Muscle layer of duodenum (tissue), 2 donors: ENCODE measurements at regions not wholly inside any gene's neighbourhood (a gene's known extent, or its start where the extent isn't known, plus 50 kb on each side); places are given as distances from the start of the nearest gene placed in this dataset.

Experiments used
- H3K27ac ChIP-seq: one replicate; pipeline ENCODE4 v1.7.0; 2013; ENCODE audit warnings: mild to moderate bottlenecking, low read length
- H3K27me3 ChIP-seq: one replicate; pipeline ENCODE4 v1.7.0; 2013; ENCODE audit warnings: low read depth, mild to moderate bottlenecking, control low read depth, low read length
- H3K36me3 ChIP-seq, 2 donors: one replicate each; pipeline ENCODE4 v1.7.0; 2013; ENCODE audit warnings: low read length in 2 of 2, control low read depth in 1 of 2, mild to moderate bottlenecking in 1 of 2; ENCODE audit not compliant: insufficient read depth in 2 of 2, control insufficient read depth in 1 of 2
- H3K4me1 ChIP-seq, 2 donors: one replicate each; pipeline ENCODE4 v1.7.0; 2013; ENCODE audit warnings: low read length in 2 of 2, mild to moderate bottlenecking in 2 of 2, control low read depth in 1 of 2, moderate library complexity in 1 of 2; ENCODE audit not compliant: insufficient read depth in 2 of 2, control insufficient read depth in 1 of 2
- H3K4me3 ChIP-seq, 2 donors: one replicate each; pipeline ENCODE4 v1.7.0; 2013; ENCODE audit warnings: low read length in 2 of 2, low read depth in 1 of 2, mild to moderate bottlenecking in 1 of 2
- H3K9me3 ChIP-seq, 2 donors: one replicate each; pipeline ENCODE4 v1.7.0; 2013; ENCODE audit warnings: low read length in 2 of 2, control low read depth in 1 of 2, mild to moderate bottlenecking in 1 of 2; ENCODE audit not compliant: control insufficient read depth in 1 of 2
- donor health status: healthy.

- Histone ChIP-seq H3K4me1 (no peaks in the 10 kb centered on the region), H3K27me3 (no peaks in the 10 kb centered on the region), H3K9me3 (no peaks in the 10 kb centered on the region), H3K4me3 (no peak overlapping the region), H3K27ac (no peak overlapping the region), H3K36me3 (no peaks in the 10 kb centered on the region)
Measured at GRCh38 chr4:178812866-178813265, 1370.6 kb upstream of the AGA start.

GRCh38 chr4:178814908-178815307, 1372.7 kb upstream of the AGA start:
- no peak overlapping the region for H3K27ac ChIP-seq
- no peaks in the 10 kb centered on the region for H3K36me3 ChIP-seq
- no peaks in the 10 kb centered on the region for H3K9me3 ChIP-seq
- no peaks in the 10 kb centered on the region for H3K27me3 ChIP-seq
- no peak overlapping the region for H3K4me3 ChIP-seq
- no peaks in the 10 kb centered on the region for H3K4me1 ChIP-seq

- Histone ChIP-seq H3K27ac (no peak overlapping the region), H3K4me3 (no peak overlapping the region), H3K27me3 (no peaks in the 10 kb centered on the region), H3K36me3 (no peaks in the 10 kb centered on the region), H3K9me3 (no peaks in the 10 kb centered on the region), H3K4me1 (no peaks in the 10 kb centered on the region)
Measured at GRCh38 chr4:178823673-178824295, 1381.5 kb upstream of the AGA start.

DNA sequence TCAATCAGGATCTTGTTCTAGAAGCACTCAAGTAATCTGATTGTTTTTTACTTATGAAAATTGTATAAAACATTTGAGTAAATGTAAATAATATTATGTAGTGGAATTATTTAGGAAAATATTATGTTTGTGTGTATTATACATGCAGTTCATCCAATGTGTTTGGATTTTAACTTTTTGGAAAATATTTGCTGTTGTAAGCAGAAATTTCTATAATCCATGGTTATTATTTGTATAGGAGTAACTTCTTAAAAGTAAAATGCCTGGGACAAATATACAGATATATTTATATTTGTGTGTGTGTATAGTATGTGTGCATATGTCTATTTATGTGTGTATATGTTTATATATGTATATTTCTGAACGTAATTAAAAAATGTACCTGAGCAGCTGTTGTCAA, 1394.6 kb upstream of the AGA start:
- H3K9me3 ChIP-seq = no peaks in the 10 kb centered on the region
- no peak overlapping the region for H3K27ac ChIP-seq
- no peaks in the 10 kb centered on the region for H3K4me1 ChIP-seq
- no peaks in the 10 kb centered on the region for H3K27me3 ChIP-seq
- H3K4me3 ChIP-seq = no peak overlapping the region
- no peaks in the 10 kb centered on the region for H3K36me3 ChIP-seq

GRCh38 chr4:178838776-178839175, 1396.5 kb upstream of the AGA start:
- H3K27me3 ChIP-seq = no peaks in the 10 kb centered on the region
- H3K4me3 ChIP-seq = no peak overlapping the region
- H3K36me3 ChIP-seq = no peaks in the 10 kb centered on the region
- no peaks in the 10 kb centered on the region for H3K4me1 ChIP-seq
- no peak overlapping the region for H3K27ac ChIP-seq
- H3K9me3 ChIP-seq = peaks cover 0 to 1% of the 10 kb centered on the region in 2 donors

DNA sequence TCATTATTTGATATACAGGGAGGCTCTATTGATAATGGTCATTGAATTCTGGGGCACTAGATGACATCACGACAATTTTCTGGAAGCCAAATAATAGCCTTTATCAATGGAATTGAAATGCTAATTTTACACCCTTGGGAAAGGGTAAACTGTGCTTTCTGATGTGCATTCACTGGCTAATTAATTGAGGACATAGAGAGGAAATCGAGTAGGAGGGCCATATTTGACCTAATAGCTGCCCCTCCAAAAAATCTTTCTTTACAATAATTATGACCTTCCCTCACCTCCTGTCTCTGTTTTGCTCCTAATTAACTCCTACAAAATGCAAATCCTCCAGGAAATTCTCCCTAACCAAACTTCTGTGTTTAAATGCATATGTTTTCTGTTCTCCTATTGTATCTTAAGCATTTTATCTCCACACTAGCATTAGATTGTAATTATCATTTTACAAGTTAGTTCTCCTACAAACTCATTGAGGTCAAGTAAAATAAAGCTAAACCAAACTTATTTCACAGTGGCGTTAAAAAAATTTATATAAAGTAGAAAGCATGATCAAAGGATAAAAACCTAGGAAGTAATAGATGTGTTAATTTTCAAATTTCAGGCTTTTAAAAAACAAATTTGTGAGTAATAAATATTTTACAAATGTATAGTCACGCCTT, 1414.0 kb upstream of the AGA start:
- Histone ChIP-seq H3K9me3 (no peaks in the 10 kb centered on the region), H3K4me3 (no peak overlapping the region), H3K27me3 (no peaks in the 10 kb centered on the region), H3K27ac (no peak overlapping the region), H3K36me3 (no peaks in the 10 kb centered on the region), H3K4me1 (no peaks in the 10 kb centered on the region)

- Histone ChIP-seq H3K4me1 (no peaks in the 10 kb centered on the region), H3K9me3 (no peaks in the 10 kb centered on the region), H3K4me3 (no peak overlapping the region), H3K36me3 (no peaks in the 10 kb centered on the region), H3K27ac (no peak overlapping the region), H3K27me3 (no peaks in the 10 kb centered on the region)
Measured at GRCh38 chr4:178871476-178871875, 1429.2 kb upstream of the AGA start.

GRCh38 chr4:178881937-178882336, 1439.7 kb upstream of the AGA start:
- H3K4me1 ChIP-seq = no peaks in the 10 kb centered on the region
- H3K4me3 ChIP-seq = no peak overlapping the region
- no peaks in the 10 kb centered on the region for H3K36me3 ChIP-seq
- H3K27me3 ChIP-seq = no peaks in the 10 kb centered on the region
- H3K9me3 ChIP-seq = peaks cover 0 to 10% of the 10 kb centered on the region in 2 donors
- H3K27ac ChIP-seq = no peak overlapping the region

DNA sequence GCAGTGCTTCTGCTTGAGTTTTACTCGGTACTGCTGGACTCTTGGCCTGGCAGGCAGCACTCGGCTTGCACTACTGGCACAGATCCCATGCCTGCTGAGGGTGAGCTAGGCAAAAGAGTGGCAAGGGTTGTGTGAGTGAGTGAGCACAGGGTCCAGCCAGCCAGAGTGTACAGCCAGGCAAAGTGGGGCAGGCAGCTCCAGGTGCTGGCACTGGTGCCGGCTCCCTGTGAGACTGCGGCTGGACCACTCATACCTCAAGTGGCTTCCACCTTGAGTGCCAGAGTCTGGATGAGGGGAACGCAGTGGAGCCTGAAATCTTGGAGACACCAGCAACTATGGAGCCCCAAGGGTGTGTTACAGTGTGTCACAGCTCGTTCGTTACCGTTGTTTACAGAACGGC, 1451.9 kb upstream of the AGA start:
- Histone ChIP-seq H3K4me1 (no peaks in the 10 kb centered on the region), H3K4me3 (no peak overlapping the region), H3K9me3 (peaks cover 0 to 2% of the 10 kb centered on the region in 2 donors), H3K36me3 (no peaks in the 10 kb centered on the region), H3K27me3 (no peaks in the 10 kb centered on the region), H3K27ac (no peak overlapping the region)

DNA sequence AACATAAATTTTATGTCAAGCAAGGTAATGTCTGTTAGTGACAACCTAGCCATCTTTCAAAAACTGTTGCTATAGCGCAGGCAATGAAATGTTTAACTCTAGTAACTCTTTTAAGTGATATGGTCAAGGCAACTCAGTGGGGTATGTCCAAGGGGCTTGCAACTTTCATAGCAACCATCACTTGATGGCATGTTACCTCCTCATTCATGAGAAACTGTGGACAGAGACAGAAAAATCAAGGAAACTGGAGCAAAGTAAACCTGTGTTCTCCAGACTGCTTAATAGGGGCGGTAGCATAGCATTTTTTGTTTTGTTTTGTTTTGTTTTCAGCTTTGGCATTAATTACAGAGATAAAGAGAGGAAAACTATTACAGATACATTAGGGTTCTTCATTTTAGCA, 1456.8 kb upstream of the AGA start:
- Histone ChIP-seq H3K4me3 (no peak overlapping the region), H3K36me3 (no peaks in the 10 kb centered on the region), H3K27me3 (no peaks in the 10 kb centered on the region), H3K9me3 (no peaks in the 10 kb centered on the region), H3K27ac (no peak overlapping the region), H3K4me1 (no peaks in the 10 kb centered on the region)

DNA sequence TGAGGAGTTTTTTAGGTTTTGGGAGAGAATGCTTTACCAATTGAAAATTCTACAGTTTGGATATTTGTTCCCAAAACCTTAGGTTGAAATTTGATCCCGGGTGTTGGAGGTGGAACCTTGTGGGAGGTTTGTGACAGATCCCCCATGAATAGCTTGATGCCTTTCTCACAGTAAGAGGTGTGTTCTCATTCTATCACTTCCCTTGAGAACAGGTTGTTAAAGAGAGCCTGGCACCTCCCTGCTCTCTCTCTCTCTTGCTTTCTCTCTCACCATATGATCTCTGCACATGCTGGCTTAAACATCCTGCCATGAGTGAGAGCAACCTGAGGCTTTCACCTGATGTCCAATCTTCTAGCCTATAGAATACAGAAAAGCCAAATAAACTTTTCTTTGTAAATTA, 1475.5 kb upstream of the AGA start:
- no peak overlapping the region for H3K27ac ChIP-seq
- no peak overlapping the region for H3K4me3 ChIP-seq
- H3K9me3 ChIP-seq = peaks cover 0 to 3% of the 10 kb centered on the region in 2 donors
- H3K36me3 ChIP-seq = no peaks in the 10 kb centered on the region
- no peaks in the 10 kb centered on the region for H3K4me1 ChIP-seq
- no peaks in the 10 kb centered on the region for H3K27me3 ChIP-seq

DNA sequence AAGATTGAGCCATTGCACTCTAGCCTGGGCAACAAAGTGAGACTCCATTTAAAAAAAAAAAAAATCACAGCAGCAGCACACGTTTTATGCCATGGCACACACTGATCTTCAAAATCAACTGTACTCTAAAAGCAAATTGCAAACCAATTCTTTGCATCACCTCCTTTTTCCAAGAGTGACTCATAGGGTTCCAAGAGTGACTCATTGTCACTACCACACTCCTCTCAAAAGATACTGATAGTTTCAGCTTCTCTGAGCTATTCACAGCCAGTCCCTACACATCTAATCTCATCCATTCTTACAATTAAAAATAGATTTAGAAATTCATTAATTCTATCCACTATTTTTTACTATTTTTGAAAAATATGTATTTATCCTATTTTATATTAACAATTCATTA, 1494.9 kb upstream of the AGA start:
- no peak overlapping the region for H3K27ac ChIP-seq
- no peaks in the 10 kb centered on the region for H3K4me1 ChIP-seq
- no peaks in the 10 kb centered on the region for H3K36me3 ChIP-seq
- H3K9me3 ChIP-seq = no peaks in the 10 kb centered on the region
- H3K27me3 ChIP-seq = no peaks in the 10 kb centered on the region
- H3K4me3 ChIP-seq = no peak overlapping the region
